Stimulated activated CD4-positive, alpha-beta T cell treated with anti-CD3 and anti-CD28 coated beads, Interleukin-2, amount 100 ng/mL, for 48 hours (primary cell): ENCODE measurements at regions not wholly inside any gene's neighbourhood (a gene's known extent, or its start where the extent isn't known, plus 50 kb on each side); places are given as distances from the start of the nearest gene placed in this dataset.
"Not testable (repeated sequence)": the region's sequence is repeated elsewhere in the genome, so short reads cannot be mapped to it uniquely, and the experiment has no call there.

ENCODE experiments used
- DNase-seq, 2 donors: peaks; one replicate each; pipeline ENCODE4 v3.0.0-alpha.2; 2020

- DNase-seq: no peak
Observed at GRCh38 chr5:120252839-120253238, 211.3 kb upstream of the PRR16 start.

GRCh38 chr5:120254385-120254784 is 209.7 kb upstream of the PRR16 start:
- DNase-seq: no peak

- no peak for DNase-seq
Observed at GRCh38 chr5:120255214-120255613, 208.9 kb upstream of the PRR16 start.

GRCh38 chr5:120256376-120256775 is 207.7 kb upstream of the PRR16 start:
- no peak for DNase-seq

- no peak for DNase-seq
Observed at GRCh38 chr5:120257358-120257971, 206.6 kb upstream of the PRR16 start.

- no peak for DNase-seq
Observed at GRCh38 chr5:120258123-120258522, 206.0 kb upstream of the PRR16 start.

- DNase-seq: no peak
Observed at GRCh38 chr5:120260651-120261050, 203.4 kb upstream of the PRR16 start.

- DNase-seq: no peak
Observed at GRCh38 chr5:120270498-120270897, 193.6 kb upstream of the PRR16 start.

- DNase-seq: no peak
Observed at GRCh38 chr5:120293796-120294195, 170.3 kb upstream of the PRR16 start.

- no peak for DNase-seq
Observed at GRCh38 chr5:120297616-120298015, 166.5 kb upstream of the PRR16 start.

GRCh38 chr5:120298981-120299380 is 165.1 kb upstream of the PRR16 start:
- no peak for DNase-seq

- DNase-seq: no peak
Observed at GRCh38 chr5:120304663-120305062, 159.4 kb upstream of the PRR16 start.

GRCh38 chr5:120306303-120306702 is 157.8 kb upstream of the PRR16 start:
- no peak for DNase-seq

- DNase-seq: no peak
Observed at GRCh38 chr5:120314191-120314590, 149.9 kb upstream of the PRR16 start.

- DNase-seq: no peak
Observed at GRCh38 chr5:120320626-120321025, 143.5 kb upstream of the PRR16 start.

GRCh38 chr5:120326651-120327050 is 137.4 kb upstream of the PRR16 start:
- DNase-seq: no peak

- DNase-seq: no peak
Observed at GRCh38 chr5:120327180-120327579, 136.9 kb upstream of the PRR16 start.

GRCh38 chr5:120329095-120329494 is 135.0 kb upstream of the PRR16 start:
- DNase-seq: no peak

GRCh38 chr5:120330558-120330957 is 133.5 kb upstream of the PRR16 start:
- DNase-seq: no peak

GRCh38 chr5:120344181-120344580 is 119.9 kb upstream of the PRR16 start:
- no peak for DNase-seq

GRCh38 chr5:120345947-120346346 is 118.2 kb upstream of the PRR16 start:
- DNase-seq: no peak

- not testable (repeated sequence) for DNase-seq
Observed at GRCh38 chr5:120351071-120351470, 113.0 kb upstream of the PRR16 start.

GRCh38 chr5:120354126-120354525 is 110.0 kb upstream of the PRR16 start:
- no peak for DNase-seq

GRCh38 chr5:120358949-120359348 is 105.2 kb upstream of the PRR16 start:
- DNase-seq: no peak

- no peak for DNase-seq
Observed at GRCh38 chr5:120361941-120362340, 102.2 kb upstream of the PRR16 start.

GRCh38 chr5:120362426-120362825 is 101.7 kb upstream of the PRR16 start:
- DNase-seq: no peak
